Neuronal stem cell (in vitro differentiated cells): ENCODE measurements at regions not wholly inside any gene's neighbourhood (a gene's known extent, or its start where the extent isn't known, plus 50 kb on each side); places are given as distances from the start of the nearest gene placed in this dataset.

Experiments used
- DNase-seq: peaks from one replicate; pipeline ENCODE4 v3.0.0-alpha.2; 2013; ENCODE audit warnings: low spot score
- H2AFZ ChIP-seq: one replicate; pipeline ENCODE4 v1.6.1; 2013; ENCODE audit warnings: mild to moderate bottlenecking, low read length, inconsistent platforms
- H2AK5ac ChIP-seq: 2 replicates; pipeline ENCODE4 v1.6.1; 2013; ENCODE audit warnings: low read depth, mild to moderate bottlenecking, inconsistent platforms, low read length, moderate library complexity, mixed read lengths
- H2BK120ac ChIP-seq: 2 replicates; pipeline ENCODE4 v1.6.1; 2013; ENCODE audit warnings: low read depth, mild to moderate bottlenecking, inconsistent platforms, low read length, moderate library complexity, mixed read lengths
- H2BK12ac ChIP-seq: one replicate; pipeline ENCODE4 v1.6.1; 2013; ENCODE audit warnings: low read length, inconsistent platforms
- H2BK15ac ChIP-seq: 2 replicates; pipeline ENCODE4 v1.6.1; 2013; ENCODE audit warnings: mild to moderate bottlenecking, low read length, inconsistent platforms, mixed read lengths
- H2BK5ac ChIP-seq: one replicate; pipeline ENCODE4 v1.6.1; 2013; ENCODE audit warnings: inconsistent platforms, mild to moderate bottlenecking, low read length, moderate library complexity
- H3K14ac ChIP-seq: one replicate; pipeline ENCODE4 v1.6.1; 2013; ENCODE audit warnings: low read length, inconsistent platforms
- H3K18ac ChIP-seq: 2 replicates; pipeline ENCODE4 v1.6.1; 2013; ENCODE audit warnings: low read length, inconsistent platforms
- H3K23ac ChIP-seq: 2 replicates; pipeline ENCODE4 v1.6.1; 2013; ENCODE audit warnings: low read depth, mild to moderate bottlenecking, mixed read lengths, low read length, inconsistent platforms; ENCODE audit not compliant: poor library complexity
- H3K27ac ChIP-seq: replicated peaks from 3 replicates; pipeline ENCODE4 v1.5.1; 2013; ENCODE audit warnings: low read length, inconsistent platforms
- H3K27me3 ChIP-seq, 3 experiments: 2 replicates each; pipeline ENCODE4 v1.6.1; 2013; ENCODE audit warnings: low read length in 3 of 3, mild to moderate bottlenecking in 2 of 3, inconsistent platforms in 1 of 3, low read depth in 1 of 3, mixed read lengths in 1 of 3, moderate library complexity in 1 of 3; ENCODE audit not compliant: control insufficient read depth in 3 of 3, insufficient read depth in 3 of 3
- H3K36me3 ChIP-seq, 2 donors: replicated peaks in 1 of 2; 2 replicates each; pipeline ENCODE4 v1.6.1; 2013; ENCODE audit warnings: low read length in 2 of 2; ENCODE audit not compliant: control insufficient read depth in 2 of 2, insufficient read depth in 2 of 2
- H3K4ac ChIP-seq: 2 replicates; pipeline ENCODE4 v1.6.1; 2013; ENCODE audit warnings: inconsistent platforms, mild to moderate bottlenecking, low read length, moderate library complexity
- H3K4me1 ChIP-seq, 2 donors: 1 replicate in 1 of 2; 2 replicates in 1 of 2; pipeline ENCODE4 v1.6.1; 2013; ENCODE audit warnings: low read length in 2 of 2, low read depth in 1 of 2; ENCODE audit not compliant: control insufficient read depth in 2 of 2, insufficient read depth in 1 of 2
- H3K4me2 ChIP-seq: one replicate; pipeline ENCODE4 v1.6.1; 2013; ENCODE audit warnings: mild to moderate bottlenecking, low read length, inconsistent platforms; ENCODE audit not compliant: insufficient read depth, poor library complexity, severe bottlenecking
- H3K4me3 ChIP-seq, 2 donors: 2 replicates each; pipeline ENCODE4 v1.5.1; 2013; ENCODE audit warnings: low read length in 2 of 2, mild to moderate bottlenecking in 2 of 2, inconsistent platforms in 1 of 2, moderate library complexity in 1 of 2
- H3K79me1 ChIP-seq: one replicate; pipeline ENCODE4 v1.6.1; 2013; ENCODE audit warnings: low read depth, mild to moderate bottlenecking, inconsistent platforms, low read length, moderate library complexity
- H3K9ac ChIP-seq: one replicate; pipeline ENCODE4 v1.6.1; 2013; ENCODE audit warnings: mild to moderate bottlenecking, low read depth, low read length, inconsistent platforms; ENCODE audit not compliant: poor library complexity
- H3K9me3 ChIP-seq, 2 donors: replicated peaks in 1 of 2; 2 replicates each; pipeline versions ENCODE3 to v1.6.1; 2013; ENCODE audit warnings: low read length in 2 of 2, mild to moderate bottlenecking in 2 of 2, inconsistent platforms in 1 of 2, low read depth in 1 of 2, mixed read lengths in 1 of 2, moderate library complexity in 1 of 2; ENCODE audit not compliant: control insufficient read depth in 2 of 2, insufficient read depth in 1 of 2
- H4K8ac ChIP-seq: one replicate; pipeline ENCODE4 v1.6.1; 2013; ENCODE audit warnings: low read depth, mild to moderate bottlenecking, inconsistent platforms, low read length, moderate library complexity
- H4K91ac ChIP-seq: one replicate; pipeline ENCODE4 v1.6.1; 2013; ENCODE audit warnings: low read length, low read depth, mild to moderate bottlenecking, inconsistent platforms; ENCODE audit not compliant: poor library complexity
- WGBS, 2 donors: extraction: QIAGEN DNeasy Blood & Tissue Kit; methylation state at CpG; one replicate each; pipeline ENCODE4 v1.1.7; 2013; ENCODE audit warnings: missing lambda C conversion rate in 2 of 2, mixed read lengths in 1 of 2; ENCODE audit not compliant: insufficient read length in 2 of 2, insufficient replicate concordance in 1 of 2; ENCODE audit errors: extremely low coverage in 2 of 2; 5-methylcytosine and 5-hydroxymethylcytosine counted together

- Histone ChIP-seq H3K4me3 (no peak overlapping the region), H3K9ac (no peak overlapping the region), H4K8ac (no peak overlapping the region), H3K23ac (no peak overlapping the region), H3K18ac (no peak overlapping the region), H3K79me1 (no peaks in the 10 kb centered on the region), H2BK5ac (no peak overlapping the region), H3K4ac (no peak overlapping the region), H3K9me3 (no peaks in the 10 kb centered on the region), H3K27ac (no peak overlapping the region), H3K27me3 (no peaks in the 10 kb centered on the region), H2AFZ (no peak overlapping the region), H2AK5ac (no peak overlapping the region), H2BK12ac (no peak overlapping the region), H3K4me2 (no peak overlapping the region), H3K14ac (no peak overlapping the region), H3K4me1 (peaks cover 0 to 4% of the 10 kb centered on the region in 2 donors), H3K36me3 (no peaks in the 10 kb centered on the region), H2BK120ac (no peak overlapping the region), H2BK15ac (no peak overlapping the region), H4K91ac (no peak overlapping the region)
- no peak for DNase-seq
- WGBS, 2 donors, result no CpG with 5 or more reads among the region's 2 CpGs
Measured at GRCh38 chr9:71353720-71354119, 232.3 kb upstream of the TRPM3 start.

- no peak overlapping the region for H2BK12ac ChIP-seq
- H3K27me3 ChIP-seq, result no peaks in the 10 kb centered on the region
- H4K8ac ChIP-seq, result no peak overlapping the region
- H3K27ac ChIP-seq, result no peak overlapping the region
- no peak overlapping the region for H3K4ac ChIP-seq
- H2AK5ac ChIP-seq, result no peak overlapping the region
- H3K9me3 ChIP-seq, result no peaks in the 10 kb centered on the region
- H3K4me1 ChIP-seq, result peaks cover 0 to 4% of the 10 kb centered on the region in 2 donors
- H2BK15ac ChIP-seq, result no peak overlapping the region
- H3K4me3 ChIP-seq, result no peak overlapping the region
- no peak overlapping the region for H2BK120ac ChIP-seq
- H3K36me3 ChIP-seq, result no peaks in the 10 kb centered on the region
- H3K18ac ChIP-seq, result no peak overlapping the region
- DNase-seq, result no peak
- H2BK5ac ChIP-seq, result no peak overlapping the region
- WGBS, 2 donors, result no CpG with 5 or more reads among the region's 5 CpGs
- H3K9ac ChIP-seq, result no peak overlapping the region
- no peak overlapping the region for H3K4me2 ChIP-seq
- H3K79me1 ChIP-seq, result no peaks in the 10 kb centered on the region
- H3K14ac ChIP-seq, result no peak overlapping the region
- H3K23ac ChIP-seq, result no peak overlapping the region
- H4K91ac ChIP-seq, result no peak overlapping the region
- no peak overlapping the region for H2AFZ ChIP-seq
Measured at GRCh38 chr9:71352837-71353236, 231.4 kb upstream of the TRPM3 start.

GRCh38 chr9:71349218-71349617 lies 227.8 kb upstream of the TRPM3 start:
- H3K14ac ChIP-seq, result no peak overlapping the region
- H3K23ac ChIP-seq, result no peak overlapping the region
- no CpG with 5 or more reads among the region's 4 CpGs for WGBS, 2 donors
- H3K27ac ChIP-seq, result no peak overlapping the region
- no peak overlapping the region for H2AK5ac ChIP-seq
- H3K9ac ChIP-seq, result no peak overlapping the region
- no peak overlapping the region for H4K8ac ChIP-seq
- H2BK15ac ChIP-seq, result no peak overlapping the region
- H3K79me1 ChIP-seq, result no peaks in the 10 kb centered on the region
- H4K91ac ChIP-seq, result no peak overlapping the region
- DNase-seq, result no peak
- H3K4me1 ChIP-seq, result no peaks in the 10 kb centered on the region
- H3K18ac ChIP-seq, result no peak overlapping the region
- H2BK120ac ChIP-seq, result no peak overlapping the region
- H3K27me3 ChIP-seq, result no peaks in the 10 kb centered on the region
- no peak overlapping the region for H2BK5ac ChIP-seq
- no peaks in the 10 kb centered on the region for H3K36me3 ChIP-seq
- H3K9me3 ChIP-seq, result peaks cover 0 to 3% of the 10 kb centered on the region in 2 donors
- H3K4ac ChIP-seq, result no peak overlapping the region
- H2BK12ac ChIP-seq, result no peak overlapping the region
- no peak overlapping the region for H3K4me3 ChIP-seq
- H3K4me2 ChIP-seq, result no peak overlapping the region
- no peak overlapping the region for H2AFZ ChIP-seq

GRCh38 chr9:71333321-71333720 lies 211.9 kb upstream of the TRPM3 start:
- no peak overlapping the region for H3K27ac ChIP-seq
- WGBS, 2 donors, result no CpG with 5 or more reads among the region's 3 CpGs

More at GRCh38 chr9:71333321-71333720, 211.9 kb upstream of the TRPM3 start:
- no peak for DNase-seq
- no peaks in the 10 kb centered on the region for H3K36me3 ChIP-seq
- H3K4me2 ChIP-seq, result no peak overlapping the region
- H2BK15ac ChIP-seq, result no peak overlapping the region
- no peaks in the 10 kb centered on the region for H3K27me3 ChIP-seq
- peaks cover 0 to 5% of the 10 kb centered on the region in 2 donors for H3K4me1 ChIP-seq
- no peak overlapping the region for H3K9ac ChIP-seq
- H4K8ac ChIP-seq, result no peak overlapping the region
- H4K91ac ChIP-seq, result no peak overlapping the region
- no peak overlapping the region for H3K4ac ChIP-seq
- no peak overlapping the region for H3K23ac ChIP-seq
- no peak overlapping the region for H2BK5ac ChIP-seq
- H2AK5ac ChIP-seq, result no peak overlapping the region
- H3K14ac ChIP-seq, result no peak overlapping the region
- no peak overlapping the region for H3K18ac ChIP-seq
- peaks cover 0 to 4% of the 10 kb centered on the region in 2 donors for H3K9me3 ChIP-seq
- H2BK12ac ChIP-seq, result no peak overlapping the region
- H2BK120ac ChIP-seq, result no peak overlapping the region
- peak overlapping the region; percentile 17 for H2AFZ ChIP-seq
- no peaks in the 10 kb centered on the region for H3K79me1 ChIP-seq
- H3K4me3 ChIP-seq, result no peak overlapping the region
